ENCODE measurements at regions not wholly inside any gene's neighbourhood (a gene's known extent, or its start where the extent isn't known, plus 50 kb on each side); places are given as distances from the start of the nearest gene placed in this dataset.

DNA sequence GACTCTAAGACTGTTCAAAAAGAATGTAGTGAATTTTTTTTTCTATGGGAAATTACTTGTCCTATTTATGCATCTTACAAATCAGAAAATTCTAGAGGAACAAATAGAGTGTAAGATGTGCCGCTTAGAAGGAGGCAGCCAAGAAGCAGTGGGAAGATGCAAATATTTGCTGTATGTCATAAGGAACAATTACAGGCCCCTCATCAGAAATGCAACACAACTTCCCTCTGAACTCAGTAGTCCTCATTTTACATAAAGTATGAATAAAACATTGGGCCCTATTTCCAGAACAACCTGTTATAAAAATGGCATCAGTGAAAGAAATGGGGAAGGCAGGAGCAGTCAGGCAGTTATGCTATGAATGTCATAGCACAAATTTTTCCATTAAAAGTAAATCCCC is 50.7 kb upstream of the SCG2 start:
- no peak for DNase-seq (ENCODE audit: low spot score)
- in situ Hi-C loops (cut with MboI; ENCODE audit: low pct_unique_long_range_greater_than_20kb, low sequenced_read_pairs, unreplicated experiment), result no loop called here
- TF ChIP-seq, protein P1, sequence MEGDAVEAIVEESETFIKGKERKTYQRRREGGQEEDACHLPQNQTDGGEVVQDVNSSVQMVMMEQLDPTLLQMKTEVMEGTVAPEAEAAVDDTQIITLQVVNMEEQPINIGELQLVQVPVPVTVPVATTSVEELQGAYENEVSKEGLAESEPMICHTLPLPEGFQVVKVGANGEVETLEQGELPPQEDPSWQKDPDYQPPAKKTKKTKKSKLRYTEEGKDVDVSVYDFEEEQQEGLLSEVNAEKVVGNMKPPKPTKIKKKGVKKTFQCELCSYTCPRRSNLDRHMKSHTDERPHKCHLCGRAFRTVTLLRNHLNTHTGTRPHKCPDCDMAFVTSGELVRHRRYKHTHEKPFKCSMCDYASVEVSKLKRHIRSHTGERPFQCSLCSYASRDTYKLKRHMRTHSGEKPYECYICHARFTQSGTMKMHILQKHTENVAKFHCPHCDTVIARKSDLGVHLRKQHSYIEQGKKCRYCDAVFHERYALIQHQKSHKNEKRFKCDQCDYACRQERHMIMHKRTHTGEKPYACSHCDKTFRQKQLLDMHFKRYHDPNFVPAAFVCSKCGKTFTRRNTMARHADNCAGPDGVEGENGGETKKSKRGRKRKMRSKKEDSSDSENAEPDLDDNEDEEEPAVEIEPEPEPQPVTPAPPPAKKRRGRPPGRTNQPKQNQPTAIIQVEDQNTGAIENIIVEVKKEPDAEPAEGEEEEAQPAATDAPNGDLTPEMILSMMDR (IDR thresholded peaks at IDR 0.05; ENCODE audit: extremely low read depth, insufficient read depth, missing control alignments), result no peak

GRCh38 chr2:223652122-223652521 is 50.0 kb upstream of the SCG2 start:
- in situ Hi-C loops (cut with MboI; ENCODE audit: low pct_unique_long_range_greater_than_20kb, low sequenced_read_pairs, unreplicated experiment), result no loop called here
- TF ChIP-seq, protein P1 (IDR thresholded peaks at IDR 0.05; ENCODE audit: extremely low read depth, insufficient read depth, missing control alignments), result no peak
- no peak for DNase-seq (ENCODE audit: low spot score)
